A673 (cell line): ENCODE measurements at regions not wholly inside any gene's neighbourhood (a gene's known extent, or its start where the extent isn't known, plus 50 kb on each side); places are given as distances from the start of the nearest gene placed in this dataset.

Source experiments
- BruUV-seq: library from RNA; stranded (reverse); fragments of 400-500 nt; replicated peaks from 2 replicates; lab custom pipeline; 2021; lab: Mats Ljungman, UMichigan
- CTCF ChIA-PET: fragments of 300-600 bp; sonication (Branson Sonifier 250); formaldehyde crosslinking; loops from one replicate; lab custom pipeline; 2022; ENCODE audit warnings: antibody characterized with exemption; lab: Charles Lee
- POLR2A ChIA-PET: fragments of 300-600 bp; sonication (Branson Sonifier 250); formaldehyde crosslinking; loops from one replicate; lab custom pipeline; 2022; ENCODE audit warnings: antibody characterized with exemption; ENCODE audit not compliant: low non-redundant PET; lab: Charles Lee
- DNase-seq: peaks from one replicate; pipeline ENCODE4 v3.0.0-alpha.2; 2015; ENCODE audit warnings: low spot score
- H3K27ac ChIP-seq: fragments of 200-600 bp; sonication (generic); 2 replicates; pipeline ENCODE4 v1.5.1; 2016; ENCODE audit warnings: mixed run types, low read depth, mild to moderate bottlenecking, mixed read lengths, antibody characterized with exemption, low read length; ENCODE audit not compliant: poor library complexity, severe bottlenecking
- H3K27me3 ChIP-seq: fragments of 200-600 bp; sonication (generic); replicated peaks from 2 replicates; pipeline ENCODE4 v1.6.1; 2017; ENCODE audit warnings: mixed run types, low read depth, mild to moderate bottlenecking, mixed read lengths, antibody characterized with exemption, low read length; ENCODE audit not compliant: insufficient read depth, poor library complexity
- H3K36me3 ChIP-seq: fragments of 200-600 bp; sonication (generic); 2 replicates; pipeline ENCODE4 v1.6.1; 2016; ENCODE audit warnings: mixed run types, mild to moderate bottlenecking, mixed read lengths, antibody characterized with exemption, low read length; ENCODE audit not compliant: insufficient read depth, poor library complexity, severe bottlenecking
- H3K4me1 ChIP-seq: fragments of 200-600 bp; sonication (generic); 2 replicates; pipeline ENCODE4 v1.6.1; 2017; ENCODE audit warnings: mixed run types, mild to moderate bottlenecking, mixed read lengths, antibody characterized with exemption, low read length; ENCODE audit not compliant: insufficient read depth, poor library complexity, severe bottlenecking
- H3K4me3 ChIP-seq: fragments of 200-600 bp; sonication (generic); 2 replicates; pipeline ENCODE4 v1.5.1; 2016; ENCODE audit warnings: low read depth, mixed run types, mild to moderate bottlenecking, mixed read lengths, low read length; ENCODE audit not compliant: poor library complexity, severe bottlenecking
- H3K9me3 ChIP-seq: fragments of 200-600 bp; sonication (generic); 2 replicates; pipeline ENCODE4 v1.6.1; 2016; ENCODE audit warnings: mixed run types, low read depth, mild to moderate bottlenecking, mixed read lengths, antibody characterized with exemption, low read length; ENCODE audit not compliant: poor library complexity, severe bottlenecking
- EZH2 ChIP-seq: fragments of 200-600 bp; sonication (generic); IDR thresholded peaks from 2 replicates; pipeline ENCODE4 v1.6.1; 2017; ENCODE audit warnings: borderline replicate concordance, low read depth, mild to moderate bottlenecking, mixed read lengths, antibody characterized with exemption, low read length; ENCODE audit not compliant: poor library complexity, severe bottlenecking
- intact Hi-C: fragments of 100-400 bp; cut with micrococcal nuclease; formaldehyde crosslinking; loops from one replicate; pipeline ENCODE4 v1.10.0; 2022; ENCODE audit not compliant: unreplicated experiment
- TF ChIP-seq, protein P1 (sequence below): fragments of 300-800, 200-600 bp; sonication (generic); conservative IDR thresholded peaks from 2 replicates; pipeline ENCODE4 v1.5.1; 2017; ENCODE audit warnings: low read depth, mild to moderate bottlenecking, antibody characterized with exemption, low read length, moderate library complexity, mixed read lengths

DNA sequence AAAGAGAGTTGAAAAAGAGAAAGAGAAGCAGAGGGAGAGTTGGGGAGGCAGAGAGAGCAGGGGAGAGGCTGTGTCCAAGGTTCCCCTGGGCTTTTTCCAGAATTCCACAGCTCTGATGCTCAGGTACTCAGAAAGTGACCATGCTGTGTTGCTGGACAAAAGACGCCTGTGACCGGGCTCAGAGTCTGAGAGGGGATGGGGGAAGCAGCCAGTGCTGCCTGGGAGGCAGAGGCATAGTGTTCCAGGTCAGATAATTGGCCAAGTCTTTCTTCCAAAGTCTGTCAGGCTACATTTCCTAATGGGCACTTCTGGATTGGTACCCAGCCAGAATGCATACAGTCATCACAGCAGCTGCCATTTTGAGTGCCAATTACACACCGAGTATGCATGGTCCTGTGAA is 86.1 kb downstream of the PTPRS start:
- Histone ChIP-seq H3K36me3 (peaks cover 54% of the 10 kb centered on the region), H3K4me1 (no peaks in the 10 kb centered on the region), H3K27ac (no peak overlapping the region), H3K9me3 (peaks cover 21% of the 10 kb centered on the region), H3K4me3 (no peak overlapping the region), H3K27me3 (no peaks in the 10 kb centered on the region)
- ChIA-PET CTCF (no interaction called here), POLR2A (no interaction called here)
- no peak for DNase-seq
- intact Hi-C loops = no loop called here
- BruUV-seq = no TSS peak
- TF ChIP-seq EZH2 = no peak
- TF ChIP-seq, protein P1, sequence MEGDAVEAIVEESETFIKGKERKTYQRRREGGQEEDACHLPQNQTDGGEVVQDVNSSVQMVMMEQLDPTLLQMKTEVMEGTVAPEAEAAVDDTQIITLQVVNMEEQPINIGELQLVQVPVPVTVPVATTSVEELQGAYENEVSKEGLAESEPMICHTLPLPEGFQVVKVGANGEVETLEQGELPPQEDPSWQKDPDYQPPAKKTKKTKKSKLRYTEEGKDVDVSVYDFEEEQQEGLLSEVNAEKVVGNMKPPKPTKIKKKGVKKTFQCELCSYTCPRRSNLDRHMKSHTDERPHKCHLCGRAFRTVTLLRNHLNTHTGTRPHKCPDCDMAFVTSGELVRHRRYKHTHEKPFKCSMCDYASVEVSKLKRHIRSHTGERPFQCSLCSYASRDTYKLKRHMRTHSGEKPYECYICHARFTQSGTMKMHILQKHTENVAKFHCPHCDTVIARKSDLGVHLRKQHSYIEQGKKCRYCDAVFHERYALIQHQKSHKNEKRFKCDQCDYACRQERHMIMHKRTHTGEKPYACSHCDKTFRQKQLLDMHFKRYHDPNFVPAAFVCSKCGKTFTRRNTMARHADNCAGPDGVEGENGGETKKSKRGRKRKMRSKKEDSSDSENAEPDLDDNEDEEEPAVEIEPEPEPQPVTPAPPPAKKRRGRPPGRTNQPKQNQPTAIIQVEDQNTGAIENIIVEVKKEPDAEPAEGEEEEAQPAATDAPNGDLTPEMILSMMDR = no peak

DNA sequence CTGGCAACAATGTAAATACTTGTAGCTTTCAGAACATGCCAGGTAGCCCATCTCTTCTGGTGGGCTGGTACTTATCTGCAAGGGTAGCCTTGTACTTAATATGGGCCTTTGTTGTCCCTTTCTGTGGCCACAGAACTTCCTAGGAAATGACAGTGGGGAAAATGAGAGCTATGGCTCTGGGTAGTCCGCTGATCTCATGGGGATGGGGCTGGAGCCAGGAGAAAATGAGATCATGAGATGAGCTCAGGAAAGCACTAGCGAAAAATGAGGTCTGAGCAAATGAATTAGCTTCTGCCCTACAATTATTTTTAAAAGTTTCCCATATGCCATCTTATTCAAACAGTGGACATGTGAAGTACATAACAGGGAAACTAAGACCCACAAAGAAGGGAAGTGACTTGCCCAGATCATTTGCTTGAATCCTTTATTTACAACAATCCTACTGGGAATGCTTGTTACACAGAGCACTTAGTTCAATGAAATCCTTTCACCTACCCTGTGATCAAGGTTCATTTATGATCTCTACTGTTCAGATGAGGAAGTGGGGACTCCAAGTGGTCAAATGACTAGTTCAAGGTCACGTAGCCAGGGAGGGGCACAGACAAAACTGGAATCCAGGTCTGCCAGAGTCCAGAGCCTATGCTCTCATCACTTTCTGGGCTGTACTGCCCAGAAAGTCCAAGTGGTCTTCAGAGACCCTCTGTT is 87.1 kb downstream of the PTPRS start:
- H3K9me3 ChIP-seq = peaks cover 21% of the 10 kb centered on the region
- H3K27me3 ChIP-seq = no peaks in the 10 kb centered on the region
- no peak overlapping the region for H3K27ac ChIP-seq
- no peak for DNase-seq
- no TSS peak for BruUV-seq
- intact Hi-C loops = no loop called here
- H3K4me1 ChIP-seq = no peaks in the 10 kb centered on the region
- ChIA-PET CTCF (interaction anchor here (0.6 kb wide), 1 partner anchor 344 kb away, joined by 6 read pairs; no protein-coding TSS in a partner anchor), POLR2A (no interaction called here)
- H3K36me3 ChIP-seq = peaks cover 47% of the 10 kb centered on the region
- H3K4me3 ChIP-seq = no peak overlapping the region
- no peak for TF ChIP-seq EZH2
- TF ChIP-seq, protein P1 = no peak

DNA sequence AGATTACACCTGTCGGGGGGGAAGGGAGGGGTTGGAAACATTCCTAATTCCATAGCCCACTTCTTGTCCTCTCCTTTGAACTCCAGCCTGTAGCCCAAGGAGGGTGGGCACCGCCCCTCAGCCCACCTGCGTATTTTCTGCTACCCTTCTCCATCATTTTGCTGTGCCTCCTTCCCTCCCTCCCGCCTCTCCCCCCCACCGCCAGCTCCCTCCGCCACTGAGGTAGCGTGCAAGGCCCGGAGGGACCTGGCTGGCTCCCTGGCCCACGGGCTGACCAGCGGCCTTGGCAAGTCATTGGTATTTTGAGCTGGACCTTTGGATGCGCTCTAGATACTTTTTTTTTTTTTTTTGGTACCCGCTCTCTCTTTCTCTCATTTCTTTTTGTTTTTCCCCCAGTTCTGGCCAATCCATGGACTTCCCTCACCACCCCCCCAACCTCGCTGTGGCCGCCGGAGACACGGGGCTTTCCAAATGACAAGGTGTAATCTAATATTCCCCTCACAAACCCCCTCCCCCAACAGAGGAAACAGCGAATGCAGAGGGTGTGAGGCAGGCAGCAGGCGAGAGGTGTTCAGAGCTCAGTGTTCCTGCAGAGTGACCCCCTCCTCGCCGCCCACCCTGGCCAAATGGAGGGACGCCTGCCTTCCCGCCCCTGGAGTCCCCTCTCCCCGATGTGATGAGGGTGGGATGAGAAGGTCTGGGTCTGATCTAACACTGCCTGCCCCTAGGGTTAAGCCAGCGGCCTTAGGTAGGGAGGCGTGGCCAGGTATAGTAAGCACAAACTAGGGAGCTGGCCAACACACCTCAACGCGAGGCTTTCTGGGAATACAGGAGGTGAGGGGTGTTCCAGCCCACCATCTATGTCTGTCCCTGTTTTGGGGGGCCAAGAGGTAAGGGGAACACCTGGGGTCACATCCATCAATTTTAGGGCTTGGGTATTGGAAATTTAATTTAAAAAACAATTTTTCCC is 89.2 kb downstream of the PTPRS start:
- CTCF ChIA-PET = interaction anchor here (0.5 to 0.7 kb wide), 2 partner anchors 203 to 670 kb away, joined by 4 to 9 read pairs; no protein-coding TSS in a partner anchor

More for the DNA sequence above, 89.2 kb downstream of the PTPRS start:
- intact Hi-C loops = no loop called here
- Histone ChIP-seq H3K9me3 (peaks cover 18% of the 10 kb centered on the region), H3K27ac (no peak overlapping the region), H3K4me1 (no peaks in the 10 kb centered on the region), H3K27me3 (no peaks in the 10 kb centered on the region), H3K4me3 (no peak overlapping the region), H3K36me3 (peaks cover 27% of the 10 kb centered on the region)
- no peak for DNase-seq
- POLR2A ChIA-PET = interaction anchor here (0.6 kb wide), 1 partner anchor 54 kb away, joined by 8 read pairs; no protein-coding TSS in a partner anchor
- no peak for TF ChIP-seq EZH2
- TF ChIP-seq, protein P1 = no peak
- BruUV-seq = no TSS peak
